Cerebellar nuclear complex (tissue), 1 donor: ENCODE measurements at regions not wholly inside any gene's neighbourhood (a gene's known extent, or its start where the extent isn't known, plus 50 kb on each side); places are given as distances from the start of the nearest gene placed in this dataset.
"Not testable (repeated sequence)": the region's sequence is repeated elsewhere in the genome, so short reads cannot be mapped to it uniquely, and the experiment has no call there.

ENCODE experiments used
- DNase-seq, 2 experiments: peaks; one replicate each; lab custom pipeline; 2025; lab: John Stamatoyannopoulos, UW

DNA sequence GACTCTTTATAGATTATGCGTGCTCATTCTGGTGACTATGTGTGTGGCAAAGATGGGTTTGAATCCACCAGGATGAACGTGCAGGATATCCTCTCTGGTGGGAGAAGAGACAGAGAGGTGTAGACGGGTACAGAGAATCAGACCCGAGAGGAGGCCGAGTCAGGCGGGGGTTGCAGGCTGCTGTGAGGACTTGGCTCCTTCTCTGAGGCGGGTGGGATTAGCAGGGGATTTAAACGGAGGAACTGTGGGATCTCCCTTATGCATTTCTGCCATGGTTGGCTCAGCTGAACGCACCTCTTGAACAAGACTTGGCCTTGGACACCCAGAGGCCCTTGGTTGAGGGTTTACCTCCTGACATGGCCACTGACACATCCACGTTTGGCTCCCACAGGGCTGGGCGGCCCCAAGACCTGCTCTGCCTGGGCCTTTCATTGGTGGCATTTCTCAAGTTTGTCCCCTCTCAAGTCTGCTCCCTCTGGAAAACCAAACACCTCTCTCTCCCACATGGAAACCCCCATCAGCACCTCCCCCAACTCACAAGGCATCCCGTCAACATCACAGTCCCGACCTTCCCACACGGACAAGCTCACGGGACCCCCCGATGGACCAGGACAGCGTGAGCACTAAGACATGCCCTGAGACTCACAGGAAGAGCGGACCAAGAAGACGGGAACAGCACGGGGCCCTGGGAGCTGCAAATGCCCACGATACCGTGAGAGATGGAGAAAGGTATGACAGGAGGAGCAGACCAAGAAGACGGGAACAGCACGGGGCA, 158.3 kb downstream of the RTP5 start:
- DNase-seq = no peak

DNA sequence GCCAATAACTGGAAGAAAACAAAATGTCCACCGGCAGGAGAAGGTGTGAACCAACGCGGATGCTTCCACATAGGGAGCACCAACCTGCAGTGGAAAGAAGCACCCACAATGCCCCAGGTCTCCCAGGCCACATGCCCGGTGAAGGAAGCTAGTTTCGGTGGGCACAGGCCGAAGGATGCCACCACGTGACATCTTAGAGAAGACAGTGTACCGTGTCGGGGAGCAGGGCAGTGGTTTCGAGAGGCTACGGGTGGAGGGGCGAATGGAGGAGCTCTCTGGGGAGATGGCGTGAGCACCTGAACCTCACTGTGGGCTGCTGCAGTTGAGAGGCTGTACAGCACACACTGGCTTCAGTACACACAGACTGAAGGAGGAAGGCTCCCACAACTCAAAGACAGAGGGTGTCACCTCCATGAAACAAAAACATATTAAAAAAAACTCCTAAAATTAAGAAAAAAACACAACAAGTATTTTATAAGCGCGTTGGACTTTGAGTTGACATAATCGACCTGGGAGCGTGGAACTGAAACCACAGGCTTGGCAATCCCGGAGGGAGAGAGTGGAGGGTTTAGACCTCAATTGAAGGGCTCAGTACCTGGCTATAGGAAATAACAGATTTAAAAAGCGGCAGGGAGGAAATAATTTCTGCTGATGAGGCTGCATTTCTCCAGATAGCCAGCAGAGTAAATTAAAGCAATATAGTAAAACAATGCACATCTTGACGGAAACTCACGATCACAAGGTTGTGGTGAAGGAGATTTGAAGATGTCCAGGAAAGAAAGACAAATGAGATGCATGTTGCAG, 160.1 kb downstream of the RTP5 start:
- no peak for DNase-seq

DNA sequence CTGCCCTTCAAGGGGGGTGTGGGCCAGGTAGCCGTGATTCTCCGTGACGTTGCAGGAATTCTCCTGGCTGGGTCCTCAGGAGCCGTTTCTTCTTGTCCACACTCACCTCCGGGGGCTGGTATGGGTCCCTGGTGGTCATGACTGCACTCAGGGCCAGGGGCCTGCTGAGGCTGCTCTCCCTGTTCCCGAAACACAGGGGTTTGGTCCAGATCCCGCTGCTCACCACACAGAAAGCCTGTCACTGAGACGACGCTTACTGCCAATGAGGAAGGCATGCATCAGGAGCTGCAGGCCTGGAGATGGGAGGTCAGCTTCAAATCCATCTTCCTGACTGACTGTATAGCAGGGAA, 160.7 kb downstream of the RTP5 start:
- DNase-seq = no peak

DNA sequence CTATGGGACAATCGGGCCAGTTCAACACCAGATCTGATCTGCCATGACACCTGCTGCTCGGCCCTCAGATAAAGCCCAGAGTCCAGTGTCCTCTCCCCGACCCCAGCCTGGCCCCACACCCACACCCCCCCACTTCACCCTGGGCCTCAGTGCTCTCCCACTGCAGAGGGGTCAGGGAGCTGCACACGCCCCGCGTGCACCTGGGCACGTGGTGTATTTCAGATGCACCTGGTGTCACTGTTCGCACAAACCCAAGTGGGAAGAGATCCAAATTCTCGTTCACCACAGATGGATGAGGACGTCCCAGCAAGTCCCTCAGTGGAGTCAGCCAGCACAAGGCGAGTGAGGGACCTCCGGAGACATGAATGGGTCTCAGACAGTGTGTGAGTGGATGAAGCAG, 161.3 kb downstream of the RTP5 start:
- DNase-seq = no peak

DNA sequence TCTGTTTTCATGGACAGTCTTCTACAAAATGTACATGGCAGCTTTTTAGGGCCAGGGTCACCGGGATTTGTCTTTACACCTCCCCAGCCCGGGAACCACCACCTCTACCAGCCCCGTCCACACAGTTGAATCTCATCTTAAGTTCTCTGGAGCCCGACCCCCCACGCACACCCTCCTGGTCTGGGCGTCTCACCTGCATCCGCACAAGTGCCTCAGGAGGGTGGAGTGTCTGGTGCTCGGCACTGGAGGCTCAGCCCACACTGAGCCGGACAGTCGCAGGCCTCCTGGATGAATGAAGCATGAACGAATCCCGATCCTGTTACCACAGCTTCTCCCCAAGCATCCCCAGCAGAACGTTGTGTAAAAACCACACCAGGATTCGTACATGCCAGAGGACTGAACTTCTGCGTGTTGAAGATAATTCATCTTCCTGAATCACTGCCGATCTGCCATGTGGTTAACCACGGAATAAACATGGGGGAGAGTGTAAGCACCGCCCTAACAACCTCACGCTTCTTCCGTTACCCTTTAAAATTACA, 162.0 kb downstream of the RTP5 start:
- DNase-seq = no peak

DNA sequence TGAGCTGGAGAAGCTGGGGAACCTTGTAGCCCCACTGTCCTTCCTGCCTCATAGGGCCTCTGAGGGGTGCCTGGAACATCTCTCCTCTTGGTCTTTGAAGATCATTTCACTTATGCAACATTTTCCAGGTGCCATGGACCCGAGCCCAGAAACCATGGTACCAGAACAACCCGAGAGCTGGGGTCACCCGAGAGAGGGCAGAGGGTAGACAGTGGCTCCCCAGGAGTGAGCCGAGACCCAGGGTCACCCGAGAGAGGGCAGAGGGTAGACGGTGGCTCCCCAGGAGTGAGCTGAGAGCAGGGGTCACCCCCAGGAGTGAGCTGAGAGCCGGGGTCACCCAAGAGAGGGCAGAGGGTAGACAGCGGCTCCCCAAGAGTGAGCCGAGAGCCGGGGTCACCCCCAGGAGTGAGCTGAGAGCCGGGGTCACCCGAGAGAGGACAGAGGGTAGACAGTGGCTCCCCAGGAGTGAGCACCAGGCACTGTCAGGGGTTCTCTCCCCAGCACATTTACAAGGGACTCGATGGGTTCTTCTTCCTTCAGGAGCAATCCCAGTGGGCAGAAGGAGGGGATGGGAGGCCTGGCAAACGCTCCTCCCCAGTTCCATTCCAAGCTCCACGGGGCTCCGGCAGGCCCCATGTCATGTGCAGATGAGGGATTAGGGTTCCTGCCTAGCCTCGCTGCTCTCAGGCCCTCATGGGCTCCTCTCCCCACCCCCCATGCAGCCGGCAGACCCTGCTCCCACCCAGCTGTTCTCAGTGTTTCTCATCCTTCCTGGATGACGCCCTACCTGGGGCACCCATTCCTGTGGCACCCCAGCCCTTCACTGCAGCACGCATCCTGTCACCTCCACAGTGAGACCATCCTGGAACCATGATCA, 163.5 kb downstream of the RTP5 start:
- DNase-seq = no peak

DNA sequence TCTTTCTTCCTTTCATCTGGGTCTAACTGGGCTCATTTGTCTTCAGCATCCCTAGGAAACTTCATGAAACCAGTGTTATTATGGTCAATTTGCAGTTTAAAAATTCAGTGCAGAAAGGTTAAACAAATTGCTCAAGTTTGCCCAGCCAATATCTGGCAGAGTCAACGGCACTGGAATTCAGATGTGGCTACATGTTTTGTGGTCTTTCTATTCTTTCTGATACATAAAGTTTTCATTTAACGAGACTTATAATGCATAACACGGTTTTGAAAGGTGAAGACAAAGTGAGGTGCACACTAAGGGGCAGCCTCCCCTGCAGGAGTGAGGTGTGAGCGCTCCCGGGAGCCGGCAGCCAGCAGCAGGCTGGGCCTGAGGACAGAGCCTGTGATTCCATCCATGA, 164.6 kb downstream of the RTP5 start:
- DNase-seq = no peak

DNA sequence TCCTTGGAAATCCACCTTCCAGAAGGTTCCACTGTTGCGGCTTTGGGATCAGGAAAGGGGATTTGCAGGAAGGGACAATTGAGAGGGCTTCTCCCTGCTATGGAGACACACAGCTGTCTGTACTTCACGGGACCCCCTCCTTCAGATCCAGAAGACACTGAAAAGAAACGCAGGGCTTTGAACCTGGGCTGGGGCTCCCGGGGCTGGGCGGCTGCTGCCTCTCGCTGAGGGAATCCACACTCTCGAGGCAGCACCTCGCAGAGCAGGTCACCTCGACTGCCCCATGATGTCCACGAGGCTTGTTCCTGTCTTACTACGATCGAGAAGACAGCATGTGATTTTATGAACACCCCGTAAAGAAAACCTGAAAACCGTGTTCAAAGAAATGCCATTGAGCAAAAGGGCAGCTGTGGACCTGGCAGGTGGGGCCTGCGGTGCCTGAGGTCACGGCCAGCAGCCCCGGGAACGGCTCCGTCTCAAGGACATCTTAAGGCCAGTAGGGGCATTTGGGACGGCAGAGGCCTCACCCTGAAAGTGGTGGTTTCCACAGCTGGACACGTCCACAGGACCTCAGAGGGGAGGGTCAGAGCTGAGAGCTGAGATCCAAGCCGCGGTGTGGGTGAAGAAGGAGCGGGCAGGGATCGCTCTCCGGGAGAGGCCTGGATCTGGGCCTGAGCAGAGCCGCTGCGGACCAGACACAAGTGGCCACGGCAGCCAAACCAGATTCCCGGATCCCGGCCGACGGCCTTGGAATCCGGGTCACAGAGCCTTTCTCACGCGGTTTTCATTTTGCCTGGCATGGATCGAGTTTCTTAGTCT, 165.7 kb downstream of the RTP5 start:
- no peak for DNase-seq

DNA sequence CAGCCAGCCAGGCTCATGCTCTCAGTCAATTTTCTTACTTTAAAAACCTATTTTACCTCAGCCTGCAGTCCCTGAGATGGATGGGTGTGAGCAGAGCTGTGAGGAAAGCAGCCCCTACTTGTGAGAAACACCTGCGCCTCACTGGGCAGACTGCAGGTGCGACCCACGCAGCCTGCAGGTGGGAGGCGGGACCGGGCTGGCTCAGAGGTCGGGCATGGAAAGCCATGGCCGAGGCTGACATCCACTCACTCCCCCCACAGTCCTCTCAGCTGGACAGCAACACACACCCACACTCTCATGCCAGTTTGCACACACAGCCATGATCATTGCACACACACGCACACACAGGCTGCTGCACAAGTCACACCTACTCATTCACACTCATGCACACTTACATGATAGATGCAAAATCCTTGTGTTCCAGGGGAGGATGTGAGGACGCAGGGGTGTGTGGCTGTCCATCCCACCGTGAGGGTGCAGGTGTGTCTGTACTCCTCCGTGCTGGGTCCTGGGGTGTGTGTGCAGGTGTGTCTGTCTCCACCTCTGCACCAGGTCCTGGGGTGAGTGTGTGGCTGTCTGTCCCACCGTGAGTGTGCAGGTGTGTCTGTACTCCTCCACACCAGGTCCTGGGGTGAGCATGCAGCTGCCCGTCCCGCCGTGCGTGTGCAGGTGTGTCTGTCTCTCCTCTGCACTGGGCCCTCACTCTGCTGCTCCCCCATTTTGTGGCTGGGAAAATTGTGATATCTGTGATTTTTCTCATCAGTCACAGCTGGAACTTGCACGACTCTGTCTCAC, 166.5 kb downstream of the RTP5 start:
- no peak for DNase-seq

DNA sequence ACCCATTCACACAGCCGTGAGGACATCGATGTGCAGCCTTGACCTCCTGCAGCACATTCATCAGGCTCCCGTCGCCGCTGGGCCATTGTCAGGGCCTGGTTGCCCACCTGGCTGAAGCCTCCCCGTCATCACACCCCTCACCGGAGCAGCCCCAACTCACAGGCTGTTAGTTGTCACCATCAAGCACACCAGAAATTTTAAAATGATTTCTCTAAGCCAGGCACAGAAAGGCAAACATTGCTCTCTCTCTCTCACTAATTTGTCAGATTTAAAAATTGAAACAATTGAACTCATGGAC, 167.1 kb downstream of the RTP5 start:
- no peak for DNase-seq

DNA sequence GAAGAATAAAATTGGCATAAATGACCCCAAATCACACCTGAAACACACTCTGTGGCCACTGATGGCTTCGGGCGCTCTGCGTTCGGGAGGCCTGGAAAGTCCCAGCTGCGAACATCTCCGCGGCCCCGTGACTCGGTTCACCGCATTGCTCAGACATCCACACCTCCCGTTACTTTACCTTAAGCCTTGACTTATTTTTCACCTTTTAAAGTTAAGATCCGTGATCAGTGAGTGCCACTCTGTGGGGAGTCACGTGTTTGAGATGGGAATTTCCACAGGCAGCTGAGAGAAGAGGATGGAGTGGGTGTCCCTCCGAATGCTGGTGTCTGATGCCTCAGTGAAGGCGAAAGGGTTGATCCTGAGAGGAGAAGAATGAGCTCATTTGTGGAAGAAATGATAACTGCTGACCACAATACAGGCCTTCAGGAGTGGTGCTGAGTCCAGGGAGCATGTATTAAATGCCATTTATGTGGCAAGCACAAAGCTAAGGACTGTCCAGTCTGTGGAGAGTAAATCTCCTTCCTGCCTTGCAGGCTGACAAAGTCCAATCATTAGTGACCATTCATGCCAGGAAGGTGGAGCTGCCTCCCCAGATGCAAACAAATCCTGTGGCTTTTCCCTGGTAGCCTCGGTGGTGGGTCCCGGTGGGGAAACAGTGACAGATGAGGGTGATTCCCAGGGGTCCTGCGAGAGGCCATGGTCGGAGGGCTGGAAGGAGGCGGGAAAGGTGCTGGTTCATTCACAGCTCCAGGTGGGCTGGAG, 168.8 kb downstream of the RTP5 start:
- DNase-seq = no peak

DNA sequence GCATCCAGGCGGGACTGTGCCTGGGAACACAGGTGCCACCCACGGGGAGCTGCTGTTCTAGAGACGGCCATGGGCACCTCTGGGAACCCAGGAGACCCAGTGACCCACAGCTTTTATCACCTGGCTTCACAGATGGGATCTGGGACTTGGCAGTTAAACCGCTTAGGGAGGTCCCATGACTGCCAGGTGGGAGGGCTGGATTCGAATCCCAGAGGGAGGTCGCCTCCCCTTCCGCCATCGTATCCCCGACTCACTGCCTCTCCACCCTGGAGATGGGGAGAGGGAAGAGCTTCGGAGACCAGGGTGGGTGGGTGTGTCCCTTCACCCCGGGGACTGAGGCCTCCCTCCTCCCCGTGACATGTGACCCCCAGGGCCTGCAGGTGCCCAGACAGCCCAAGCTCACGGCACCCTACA, 169.4 kb downstream of the RTP5 start:
- DNase-seq = no peak

DNA sequence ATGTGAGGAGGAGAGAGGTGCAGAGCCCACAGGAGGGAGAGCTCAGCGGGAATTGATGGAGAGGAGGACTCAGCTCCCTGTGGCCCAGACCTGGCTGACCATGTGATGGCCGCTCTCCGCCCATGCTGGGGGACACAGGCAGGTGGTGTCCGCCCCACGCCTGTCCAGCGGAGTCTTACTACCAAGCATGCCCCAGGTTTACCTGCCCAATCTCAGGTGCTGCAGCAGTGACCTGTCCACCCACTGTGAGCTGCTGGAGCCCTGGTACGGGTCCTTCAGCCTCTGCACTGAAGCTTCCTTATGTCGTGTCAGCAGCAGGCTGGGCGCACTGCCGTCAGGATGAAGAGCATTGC, 170.8 kb downstream of the RTP5 start:
- DNase-seq = no peak

DNA sequence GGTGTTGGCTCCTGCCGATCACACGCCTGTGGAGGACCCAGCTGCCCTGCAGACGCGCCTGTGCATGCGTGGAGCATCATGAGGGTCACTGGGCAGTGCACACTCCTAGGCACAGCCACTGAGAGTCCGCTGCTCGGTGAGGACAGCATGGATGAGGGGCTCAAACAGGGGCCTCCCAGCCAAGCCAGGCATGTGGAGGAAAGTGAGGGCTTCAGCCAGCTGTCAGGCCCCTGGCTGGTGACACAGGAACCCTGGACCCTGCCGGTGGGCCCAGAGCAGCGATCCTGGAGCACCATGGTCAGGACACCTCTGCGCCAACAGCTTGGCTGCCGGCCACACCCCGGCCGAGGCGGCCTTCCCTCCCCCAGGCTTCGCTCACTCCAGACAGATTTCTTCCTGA, 171.2 kb downstream of the RTP5 start:
- DNase-seq = no peak

DNA sequence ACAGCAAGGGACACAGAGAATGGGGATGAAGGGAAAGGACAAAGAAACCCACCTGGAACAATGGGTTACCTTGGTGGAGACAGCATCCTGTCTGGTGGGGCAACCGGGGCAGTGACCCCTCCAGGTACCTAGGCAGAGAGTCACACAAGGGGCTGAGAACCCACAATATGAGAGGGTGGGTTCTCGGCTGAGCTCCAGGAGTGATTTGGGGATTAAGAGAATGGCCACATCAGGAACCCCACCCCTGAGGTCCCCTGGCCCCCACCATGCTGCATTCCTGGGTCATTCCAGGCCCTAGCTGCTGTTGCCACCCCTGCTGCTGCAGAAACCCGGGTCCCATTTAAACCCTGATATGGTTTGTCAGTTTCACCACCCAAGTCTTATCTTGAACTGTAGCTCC, 172.3 kb downstream of the RTP5 start:
- no peak for DNase-seq

DNA sequence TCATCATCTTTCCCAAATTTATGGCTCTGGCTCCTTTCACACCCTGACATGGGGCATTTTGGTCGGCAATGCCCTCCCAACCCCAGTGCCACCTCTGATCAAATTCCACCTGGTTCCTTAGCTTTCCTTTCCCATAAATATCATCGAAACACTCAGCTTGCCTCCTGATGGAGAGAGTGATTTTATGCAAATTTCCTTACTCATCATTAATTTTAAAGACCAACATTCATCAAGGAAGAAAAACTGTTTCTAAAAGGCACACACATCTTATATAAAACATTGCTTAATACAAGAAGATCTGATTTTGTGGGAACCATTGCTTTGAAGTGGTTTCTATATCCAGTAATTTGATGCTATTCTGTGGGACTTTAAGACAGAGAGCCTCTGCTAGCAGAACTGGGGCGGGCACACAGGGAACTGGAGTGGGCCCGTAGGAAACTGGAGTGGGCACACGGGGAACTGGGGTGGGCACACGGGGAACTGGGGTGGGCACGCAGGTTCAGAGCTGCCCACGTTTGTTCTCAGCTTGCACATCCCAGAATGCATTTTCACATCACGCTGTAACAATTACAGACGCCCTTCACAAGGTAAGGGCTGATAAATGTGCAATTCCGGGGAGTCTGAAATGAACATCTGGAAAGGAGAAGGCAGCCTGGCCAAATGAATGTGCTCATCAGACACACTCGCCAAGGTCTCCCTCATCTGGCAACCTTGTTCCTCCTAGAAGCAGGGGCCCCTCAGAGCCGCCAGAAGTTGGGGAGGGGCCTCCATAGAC, 174.2 kb downstream of the RTP5 start:
- no peak for DNase-seq

DNA sequence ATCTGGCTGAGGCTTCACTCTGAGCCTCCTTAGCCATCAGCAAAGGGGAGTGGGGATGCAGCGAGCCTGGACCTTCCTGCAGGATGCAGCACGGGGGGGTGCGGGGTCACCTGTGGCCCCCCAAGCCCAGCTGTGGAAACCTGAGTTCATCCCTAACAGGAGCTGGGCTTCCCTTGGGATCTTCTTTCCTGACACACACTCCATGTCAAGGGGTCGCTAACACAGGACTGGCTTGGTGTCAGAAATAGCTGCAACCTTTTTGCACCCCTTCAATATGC, 174.7 kb downstream of the RTP5 start:
- DNase-seq = no peak

DNA sequence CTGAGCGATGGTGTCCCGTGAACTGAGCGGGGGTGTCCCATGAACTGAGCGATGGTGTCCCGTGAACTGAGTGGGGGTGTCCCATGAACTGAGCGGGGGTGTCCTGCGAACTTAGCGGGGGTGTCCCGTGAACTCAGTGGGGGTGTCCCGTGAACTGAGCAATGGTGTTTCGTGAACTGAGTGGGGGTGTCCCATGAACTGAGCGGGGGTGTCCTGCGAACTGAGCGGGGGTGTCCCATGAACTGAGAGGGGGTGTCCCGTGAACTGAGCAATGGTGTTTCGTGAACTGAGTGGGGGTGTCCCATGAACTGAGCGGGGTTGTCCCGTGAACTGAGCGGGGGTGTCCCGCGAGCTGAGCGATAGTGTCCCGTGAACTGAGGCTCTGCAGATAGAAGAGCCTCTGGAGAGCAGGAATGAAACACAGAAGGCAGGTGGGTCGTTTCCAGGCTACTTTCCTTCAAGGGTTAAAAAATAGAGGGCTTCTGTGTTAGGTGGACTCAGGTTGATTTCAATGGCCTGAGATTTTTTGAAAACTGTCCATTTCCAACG, 176.1 kb downstream of the RTP5 start:
- not testable (repeated sequence) for DNase-seq

DNA sequence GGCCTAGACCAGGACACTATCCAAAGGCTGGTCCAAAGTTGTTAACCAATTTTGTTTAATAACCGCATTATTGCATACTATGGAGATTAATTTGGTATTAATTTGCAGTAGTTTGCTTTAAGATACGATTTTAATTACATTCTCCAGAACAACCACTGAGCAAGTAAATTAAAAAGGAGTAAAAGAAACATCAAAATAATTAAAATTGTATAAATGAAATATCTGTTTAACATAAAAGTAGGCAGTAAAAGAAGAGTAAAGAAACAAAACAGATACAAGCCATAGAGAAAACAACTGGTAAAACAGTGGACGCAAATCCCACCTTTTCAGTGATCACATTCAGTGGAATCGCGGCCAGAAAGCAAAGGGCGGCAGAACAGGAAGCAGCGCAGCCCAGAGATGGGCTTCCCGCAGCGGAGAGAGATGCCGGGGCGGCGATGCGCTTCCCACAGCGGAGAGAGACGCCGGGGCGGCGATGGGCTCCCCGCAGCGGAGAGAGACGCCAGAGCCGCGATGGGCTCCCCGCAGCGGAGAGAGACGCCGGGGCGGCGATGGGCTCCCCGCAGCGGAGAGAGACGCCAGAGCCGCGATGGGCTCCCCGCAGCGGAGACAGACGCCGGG, 176.8 kb downstream of the RTP5 start:
- no peak for DNase-seq
